GM21367 (cell line): ENCODE measurements at regions not wholly inside any gene's neighbourhood (a gene's known extent, or its start where the extent isn't known, plus 50 kb on each side); places are given as distances from the start of the nearest gene placed in this dataset.

ENCODE experiments used
- ATAC-seq: cut with Tn5 transposase; IDR thresholded peaks from one replicate; pipeline ENCODE4 v1.9.1; 2021; ENCODE audit not compliant: unreplicated experiment

GRCh38 chr2:145016711-145017110 lies 496.8 kb upstream of the ZEB2 start:
- no peak for ATAC-seq

DNA sequence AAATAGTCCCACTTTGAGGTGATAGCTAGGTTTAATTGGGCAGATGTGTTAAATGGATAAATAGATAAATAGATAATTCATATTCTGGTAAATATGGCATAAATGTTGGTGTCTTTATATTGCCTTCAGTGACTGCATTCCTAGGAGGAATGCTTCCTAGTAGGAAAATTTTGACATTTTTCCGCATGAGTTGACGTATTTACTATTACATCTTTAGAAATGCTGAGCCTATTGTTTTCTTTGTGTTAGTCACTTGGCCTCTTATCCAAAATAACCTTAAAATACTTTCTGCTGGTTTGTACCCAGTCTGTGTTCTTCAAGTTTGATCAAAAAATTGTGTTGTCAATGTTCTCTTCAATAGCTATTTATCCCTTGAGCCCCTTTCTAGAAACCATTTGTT lies 495.6 kb upstream of the ZEB2 start:
- ATAC-seq: no peak

- no peak for ATAC-seq
Observed at GRCh38 chr2:145012806-145013205, 492.9 kb upstream of the ZEB2 start.

- ATAC-seq: no peak
Observed at GRCh38 chr2:145012214-145012670, 492.3 kb upstream of the ZEB2 start.

DNA sequence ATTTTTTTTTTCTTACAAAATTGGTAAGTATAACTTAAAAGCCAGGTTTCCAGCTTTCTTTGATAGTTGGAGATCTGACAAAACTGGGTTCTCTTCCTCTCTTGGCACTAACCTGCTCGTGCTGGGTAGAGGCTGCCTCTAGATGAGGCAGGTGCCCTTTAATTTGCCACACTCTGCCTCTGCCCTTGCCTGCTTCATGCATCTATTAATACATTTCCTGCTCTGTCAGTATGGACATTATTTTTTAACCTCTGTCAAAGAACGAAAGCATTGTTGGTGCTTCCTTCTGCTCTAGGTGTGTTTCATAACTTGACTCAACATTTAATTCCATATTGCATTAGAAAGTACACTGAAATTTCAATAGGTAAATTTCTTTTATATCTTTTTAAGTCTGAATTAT lies 490.7 kb upstream of the ZEB2 start:
- ATAC-seq: no peak

DNA sequence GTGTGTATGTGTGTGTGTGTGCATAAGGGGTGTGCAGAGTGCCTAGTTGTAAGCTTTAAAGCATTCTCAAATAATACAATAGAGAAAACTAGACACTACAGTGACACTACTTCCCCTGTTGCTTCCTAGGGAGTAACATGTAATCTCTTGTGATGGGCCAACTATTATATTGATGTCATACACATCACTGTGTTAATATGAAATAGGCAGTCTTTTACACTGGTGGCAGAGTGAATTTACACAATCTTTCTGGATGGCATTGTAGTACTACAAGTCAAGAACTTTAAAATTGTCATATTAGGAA lies 488.0 kb upstream of the ZEB2 start:
- no peak for ATAC-seq

GRCh38 chr2:145007093-145007959 lies 487.4 kb upstream of the ZEB2 start:
- ATAC-seq: no peak

DNA sequence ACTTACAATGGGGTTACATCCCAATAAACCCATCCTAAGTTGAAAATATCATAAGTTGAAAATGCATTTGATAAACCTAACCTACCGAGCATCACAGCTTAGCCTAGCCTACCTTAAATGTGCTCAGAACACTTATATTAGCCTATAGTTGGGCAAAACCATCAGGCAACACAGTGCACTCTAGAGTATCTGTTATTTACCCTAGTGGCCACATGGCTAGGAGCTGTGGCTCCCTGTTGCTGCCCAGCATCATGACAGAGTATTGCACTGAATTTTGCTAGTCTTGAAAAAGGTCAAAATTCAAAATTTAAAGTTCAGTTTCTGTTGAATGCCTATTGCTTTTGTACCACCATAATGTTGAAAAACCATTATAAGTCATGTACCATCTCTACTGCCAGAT lies 482.7 kb upstream of the ZEB2 start:
- no peak for ATAC-seq

DNA sequence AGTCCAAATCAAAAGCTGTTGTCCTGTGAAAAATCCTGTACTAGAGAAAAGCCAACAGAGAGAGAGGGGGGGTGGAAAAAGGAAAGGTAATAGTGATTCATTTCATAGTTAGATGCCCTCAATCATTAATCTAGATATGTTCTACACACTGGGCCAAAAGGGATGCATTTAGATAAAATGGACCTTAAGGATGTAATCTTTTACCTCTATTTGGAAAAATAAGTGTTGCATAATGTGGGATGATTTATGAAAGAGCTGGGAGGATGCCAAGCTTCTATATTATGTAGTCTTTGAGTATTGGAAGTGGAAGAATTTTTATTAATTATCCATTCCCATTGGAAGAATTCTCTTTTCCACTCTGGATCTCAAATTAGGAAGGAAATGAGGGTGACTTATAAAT lies 480.5 kb upstream of the ZEB2 start:
- ATAC-seq: no peak

DNA sequence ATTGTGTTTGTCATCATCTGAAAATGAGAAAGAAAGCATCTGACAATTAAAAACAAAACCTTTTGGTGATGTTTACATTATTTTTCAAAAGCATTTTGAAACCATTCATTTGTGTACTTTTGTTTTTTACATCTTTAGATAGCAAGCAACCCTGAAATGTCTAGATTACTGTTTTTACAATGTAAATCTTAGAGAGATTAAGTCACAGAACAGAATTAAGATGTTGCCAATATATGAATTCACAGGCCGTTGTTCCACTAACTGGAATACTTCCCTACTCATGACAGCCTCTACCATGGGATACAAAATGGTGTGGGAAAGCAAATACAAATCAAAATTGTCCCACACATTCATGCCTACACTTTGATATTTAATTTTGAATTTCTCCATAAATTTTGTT lies 480.0 kb upstream of the ZEB2 start:
- no peak for ATAC-seq

DNA sequence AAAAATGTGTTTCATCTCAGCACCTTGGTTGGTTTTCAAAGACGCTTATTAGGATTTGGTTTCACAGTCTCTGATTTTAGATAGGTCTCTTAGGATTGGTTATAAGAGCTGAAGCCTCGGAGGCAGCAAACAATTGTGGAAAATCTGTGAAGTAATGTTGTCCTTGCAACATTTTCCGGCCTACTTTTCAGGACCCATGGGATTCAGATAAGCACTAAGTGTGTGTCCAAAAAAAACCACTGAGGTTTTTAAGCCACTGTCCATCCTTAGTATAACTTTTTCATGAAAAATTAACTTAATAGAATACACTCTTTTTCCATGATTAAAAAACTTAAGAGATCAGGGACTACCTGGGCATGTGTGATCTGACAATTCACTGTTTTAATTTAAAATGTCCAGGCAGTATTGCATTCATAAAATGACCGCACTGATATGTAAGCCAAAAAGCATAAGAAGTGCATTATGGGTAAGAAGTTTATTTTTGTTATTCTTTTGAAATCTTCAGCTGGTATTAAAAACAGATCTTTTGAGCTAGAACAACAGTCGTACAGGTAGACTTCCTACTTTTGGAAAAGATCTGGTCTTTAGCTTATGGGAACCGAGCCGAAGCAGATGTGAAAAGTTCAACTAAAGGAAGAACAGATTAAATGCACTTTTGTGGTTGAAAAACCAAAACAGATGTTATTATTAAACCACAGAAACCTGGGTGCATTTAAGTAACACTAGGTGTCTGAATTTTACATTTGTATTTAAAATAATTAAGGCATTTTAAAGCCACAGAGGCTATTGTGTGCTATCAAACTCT lies 479.4 kb upstream of the ZEB2 start:
- no peak for ATAC-seq

GRCh38 chr2:144998435-144998834 lies 478.5 kb upstream of the ZEB2 start:
- no peak for ATAC-seq

GRCh38 chr2:144996225-144996795 lies 476.4 kb upstream of the ZEB2 start:
- ATAC-seq: no peak

GRCh38 chr2:144995482-144995881 lies 475.6 kb upstream of the ZEB2 start:
- ATAC-seq: no peak

GRCh38 chr2:144990661-144991060 lies 470.7 kb upstream of the ZEB2 start:
- no peak for ATAC-seq

DNA sequence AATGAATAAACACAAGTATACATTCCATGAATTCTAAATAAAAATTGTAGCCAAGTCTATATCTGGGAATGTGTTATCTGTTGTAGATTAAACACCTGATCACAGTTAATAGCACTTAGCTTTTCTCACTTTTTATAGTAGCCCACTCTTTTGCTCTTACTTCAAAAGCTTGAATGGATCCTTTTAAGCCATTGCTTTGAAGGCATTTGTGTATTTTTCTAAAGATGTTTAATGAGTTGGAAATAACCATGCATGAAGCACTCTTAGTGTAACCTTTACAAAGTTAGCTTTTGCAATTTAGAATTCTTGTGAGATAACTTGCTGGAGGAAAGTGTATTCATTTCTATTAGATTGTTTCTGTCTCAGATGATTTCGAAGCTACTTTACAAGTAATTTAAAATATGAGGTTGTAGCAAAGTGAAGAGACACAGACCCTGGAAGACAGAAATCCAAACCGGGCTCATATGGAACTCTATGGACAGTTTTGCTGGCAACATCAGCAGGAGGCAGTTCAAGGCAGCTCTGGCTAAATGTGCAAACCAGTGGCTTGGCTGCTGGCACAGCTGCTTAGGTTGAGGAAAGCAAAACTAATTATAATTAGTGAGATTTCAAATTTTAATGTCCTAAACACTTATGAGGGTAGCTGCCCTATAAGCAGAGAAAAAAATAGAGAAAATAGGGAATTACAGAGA lies 469.8 kb upstream of the ZEB2 start:
- no peak for ATAC-seq

GRCh38 chr2:144988591-144988990 lies 468.7 kb upstream of the ZEB2 start:
- ATAC-seq: no peak

GRCh38 chr2:144986691-144987090 lies 466.8 kb upstream of the ZEB2 start:
- no peak for ATAC-seq

DNA sequence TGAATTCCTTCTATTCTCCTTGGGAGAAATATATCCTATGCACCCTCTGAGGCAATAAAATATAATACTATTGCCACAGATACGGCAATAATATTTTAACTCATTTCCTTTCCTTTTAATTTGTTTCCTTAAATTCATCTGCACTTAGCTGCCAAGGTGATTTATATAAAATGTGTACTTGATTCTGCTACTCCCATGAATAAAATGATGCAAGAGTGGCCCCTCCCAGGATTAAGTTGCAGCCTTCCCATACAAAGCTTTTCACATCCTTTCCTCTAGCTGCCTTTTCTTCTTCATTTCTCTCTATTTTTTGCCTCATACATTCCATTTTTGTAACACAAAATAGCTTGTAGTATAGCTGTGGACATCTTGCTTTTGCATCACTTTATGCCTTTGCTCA lies 464.1 kb upstream of the ZEB2 start:
- no peak for ATAC-seq

- ATAC-seq: no peak
Observed at GRCh38 chr2:144983107-144983506, 463.2 kb upstream of the ZEB2 start.

DNA sequence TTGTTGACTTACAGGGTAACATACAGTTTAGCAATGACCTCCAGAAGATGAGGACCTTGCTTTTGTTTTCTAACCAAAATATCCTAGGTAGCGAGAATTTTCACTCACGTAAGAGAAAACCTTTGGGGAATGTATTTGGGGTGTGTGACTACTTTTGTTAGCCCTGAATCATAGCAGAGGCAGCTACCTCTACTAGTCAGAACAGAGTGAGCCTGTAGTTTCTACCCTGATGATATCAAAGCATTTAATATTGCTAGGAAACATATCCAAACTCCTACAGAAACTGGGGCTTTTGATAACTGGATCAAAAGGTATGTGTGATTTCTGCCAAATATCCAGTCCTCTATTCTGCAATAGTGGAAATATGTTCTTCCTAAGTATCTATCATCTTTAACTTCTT lies 462.6 kb upstream of the ZEB2 start:
- ATAC-seq: no peak
